Left ventricle myocardium inferior (tissue), 1 donor: ENCODE measurements at regions not wholly inside any gene's neighbourhood (a gene's known extent, or its start where the extent isn't known, plus 50 kb on each side); places are given as distances from the start of the nearest gene placed in this dataset.

ENCODE experiments used
- DNase-seq: peaks from one replicate; pipeline ENCODE4 v3.0.0-alpha.2; 2020
- H3K27ac ChIP-seq: fragments of 200-600 bp; replicated peaks from 2 replicates; pipeline ENCODE4 v1.8.0; 2021
- H3K27me3 ChIP-seq: fragments of 200-600 bp; 2 replicates; pipeline ENCODE4 v1.8.0; 2021; ENCODE audit warnings: low read depth
- H3K36me3 ChIP-seq: fragments of 200-600 bp; 2 replicates; pipeline ENCODE4 v1.8.0; 2021
- H3K4me1 ChIP-seq: fragments of 200-600 bp; 2 replicates; pipeline ENCODE4 v1.8.0; 2021
- H3K4me3 ChIP-seq: fragments of 200-600 bp; 2 replicates; pipeline ENCODE4 v1.8.0; 2021; ENCODE audit warnings: mild to moderate bottlenecking, moderate library complexity
- H3K9me3 ChIP-seq: fragments of 200-600 bp; replicated peaks from 2 replicates; pipeline ENCODE4 v1.8.0; 2021
- intact Hi-C: fragments of 100-400 bp; cut with micrococcal nuclease; formaldehyde crosslinking; loops from one replicate; pipeline ENCODE4 v1.11.0; 2022
- TF ChIP-seq, protein P1 (sequence below): fragments of 200-600 bp; IDR thresholded peaks from 2 replicates; pipeline ENCODE4 v1.8.0; 2021; ENCODE audit warnings: antibody characterized with exemption, mild to moderate bottlenecking, borderline replicate concordance
- donor health status: DM: no; HTN: yes; CAD: no; lungs with severe emphysema.

DNA sequence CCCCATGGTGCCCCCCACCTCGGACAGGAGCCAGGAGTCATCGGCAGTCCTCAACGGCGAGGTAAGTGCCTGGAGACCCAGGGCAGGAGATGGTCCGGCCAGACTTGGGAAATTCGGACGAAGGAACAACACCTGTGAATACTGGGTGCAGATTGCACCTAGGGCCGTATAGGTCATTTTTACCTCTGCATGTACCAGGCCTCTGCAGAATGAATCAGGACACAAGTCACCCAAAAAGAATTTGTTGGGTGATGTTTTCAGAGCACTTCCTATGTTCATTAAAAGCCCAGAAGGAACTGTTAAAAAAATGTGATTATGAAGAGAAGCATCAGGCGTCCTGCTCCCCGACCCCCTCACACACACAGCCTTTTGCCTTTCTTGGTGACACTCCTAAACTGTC is 93.9 kb downstream of the C11orf91 start:
- DNase-seq: no peak
- H3K9me3 ChIP-seq: no peaks in the 10 kb centered on the region
- H3K4me1 ChIP-seq: no peaks in the 10 kb centered on the region
- no peak overlapping the region for H3K4me3 ChIP-seq
- H3K27me3 ChIP-seq: peaks cover 5% of the 10 kb centered on the region
- intact Hi-C loops: no loop called here
- H3K36me3 ChIP-seq: no peaks in the 10 kb centered on the region
- TF ChIP-seq, protein P1, sequence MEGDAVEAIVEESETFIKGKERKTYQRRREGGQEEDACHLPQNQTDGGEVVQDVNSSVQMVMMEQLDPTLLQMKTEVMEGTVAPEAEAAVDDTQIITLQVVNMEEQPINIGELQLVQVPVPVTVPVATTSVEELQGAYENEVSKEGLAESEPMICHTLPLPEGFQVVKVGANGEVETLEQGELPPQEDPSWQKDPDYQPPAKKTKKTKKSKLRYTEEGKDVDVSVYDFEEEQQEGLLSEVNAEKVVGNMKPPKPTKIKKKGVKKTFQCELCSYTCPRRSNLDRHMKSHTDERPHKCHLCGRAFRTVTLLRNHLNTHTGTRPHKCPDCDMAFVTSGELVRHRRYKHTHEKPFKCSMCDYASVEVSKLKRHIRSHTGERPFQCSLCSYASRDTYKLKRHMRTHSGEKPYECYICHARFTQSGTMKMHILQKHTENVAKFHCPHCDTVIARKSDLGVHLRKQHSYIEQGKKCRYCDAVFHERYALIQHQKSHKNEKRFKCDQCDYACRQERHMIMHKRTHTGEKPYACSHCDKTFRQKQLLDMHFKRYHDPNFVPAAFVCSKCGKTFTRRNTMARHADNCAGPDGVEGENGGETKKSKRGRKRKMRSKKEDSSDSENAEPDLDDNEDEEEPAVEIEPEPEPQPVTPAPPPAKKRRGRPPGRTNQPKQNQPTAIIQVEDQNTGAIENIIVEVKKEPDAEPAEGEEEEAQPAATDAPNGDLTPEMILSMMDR: no peak
- no peak overlapping the region for H3K27ac ChIP-seq

DNA sequence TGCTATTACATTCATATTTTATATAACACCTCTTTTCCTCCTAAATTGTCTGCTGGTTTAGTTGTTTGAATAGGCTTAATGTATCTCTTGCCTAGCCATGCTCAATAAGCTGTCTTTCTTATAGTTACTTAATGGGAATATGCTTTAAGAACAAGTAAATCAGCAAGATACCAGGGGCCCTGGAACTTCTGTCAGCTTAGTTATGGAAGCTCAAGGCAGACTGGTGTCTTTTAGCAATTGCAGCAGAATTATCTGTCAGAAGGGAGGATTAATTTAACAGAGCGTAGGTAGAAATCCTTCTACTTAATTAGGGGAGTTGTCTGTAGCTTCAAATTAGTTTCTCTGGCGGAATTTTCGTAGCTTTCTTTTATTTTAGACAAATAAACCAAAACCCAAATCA is 94.9 kb downstream of the C11orf91 start:
- no peak for DNase-seq
- Histone ChIP-seq H3K36me3 (no peaks in the 10 kb centered on the region), H3K27ac (no peak overlapping the region), H3K27me3 (peaks cover 8% of the 10 kb centered on the region), H3K4me3 (no peak overlapping the region), H3K9me3 (no peaks in the 10 kb centered on the region), H3K4me1 (no peaks in the 10 kb centered on the region)
- intact Hi-C loops: no loop called here
- TF ChIP-seq, protein P1: no peak

DNA sequence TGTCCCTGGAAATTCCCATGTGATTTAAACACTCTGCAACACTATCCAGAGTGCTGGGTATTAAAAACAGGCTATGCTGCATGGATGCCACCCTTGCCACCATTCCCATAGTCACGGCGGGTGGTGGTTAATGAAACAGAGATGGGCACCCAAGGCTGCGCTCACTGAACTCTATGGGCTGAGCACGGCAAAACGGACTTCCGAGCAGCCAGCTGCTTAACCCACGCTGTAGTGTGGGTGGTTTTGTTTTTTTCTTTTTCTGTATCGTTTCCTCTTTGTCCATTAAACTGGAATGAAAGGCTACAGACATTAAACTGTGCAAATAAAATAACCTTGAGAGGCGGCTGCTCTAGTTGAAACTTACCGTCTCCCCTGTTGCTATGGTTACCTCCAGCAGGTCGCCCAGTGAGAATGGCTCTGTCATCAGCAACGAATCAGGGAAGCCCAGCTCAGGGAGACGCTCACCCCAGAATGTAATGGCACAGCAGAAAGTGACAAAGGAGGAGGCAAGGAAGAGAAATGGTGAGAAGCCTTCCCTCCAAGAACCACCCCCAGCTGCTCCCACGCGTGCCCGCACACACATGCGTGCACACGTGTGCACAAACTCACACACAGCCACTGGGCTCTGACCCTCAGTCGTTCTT is 102.1 kb downstream of the C11orf91 start:
- H3K27ac ChIP-seq: no peak overlapping the region
- H3K4me3 ChIP-seq: no peak overlapping the region
- peaks cover 54% of the 10 kb centered on the region for H3K27me3 ChIP-seq
- H3K4me1 ChIP-seq: no peaks in the 10 kb centered on the region
- no peak for DNase-seq
- intact Hi-C loops: no loop called here
- TF ChIP-seq, protein P1: no peak
- H3K9me3 ChIP-seq: peaks cover 18% of the 10 kb centered on the region
- no peaks in the 10 kb centered on the region for H3K36me3 ChIP-seq

DNA sequence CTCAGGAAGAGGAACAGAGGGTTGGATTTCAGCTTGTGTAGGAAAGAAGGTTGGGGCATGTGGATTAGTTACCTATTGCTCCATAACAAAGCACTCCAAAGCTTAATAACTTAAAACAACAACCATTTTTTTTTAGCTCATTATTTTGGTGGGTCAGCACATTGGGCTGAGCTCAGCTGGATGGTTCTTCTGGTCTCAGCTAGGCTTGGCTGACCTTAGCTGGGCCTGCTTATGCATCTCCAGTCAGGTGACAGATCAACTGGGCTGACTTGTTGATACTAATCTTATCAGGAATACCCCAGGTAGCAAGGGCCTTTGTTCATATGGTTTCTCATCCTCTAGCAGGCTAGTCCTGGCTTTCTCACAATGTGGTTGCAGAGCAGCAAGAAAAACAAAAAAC is 106.4 kb downstream of the C11orf91 start:
- H3K27me3 ChIP-seq: peaks cover 31% of the 10 kb centered on the region
- TF ChIP-seq, protein P1: no peak
- H3K36me3 ChIP-seq: no peaks in the 10 kb centered on the region
- no peak for DNase-seq
- H3K4me1 ChIP-seq: no peaks in the 10 kb centered on the region
- peaks cover 24% of the 10 kb centered on the region for H3K9me3 ChIP-seq
- H3K27ac ChIP-seq: no peak overlapping the region
- H3K4me3 ChIP-seq: no peak overlapping the region
- intact Hi-C loops: no loop called here

DNA sequence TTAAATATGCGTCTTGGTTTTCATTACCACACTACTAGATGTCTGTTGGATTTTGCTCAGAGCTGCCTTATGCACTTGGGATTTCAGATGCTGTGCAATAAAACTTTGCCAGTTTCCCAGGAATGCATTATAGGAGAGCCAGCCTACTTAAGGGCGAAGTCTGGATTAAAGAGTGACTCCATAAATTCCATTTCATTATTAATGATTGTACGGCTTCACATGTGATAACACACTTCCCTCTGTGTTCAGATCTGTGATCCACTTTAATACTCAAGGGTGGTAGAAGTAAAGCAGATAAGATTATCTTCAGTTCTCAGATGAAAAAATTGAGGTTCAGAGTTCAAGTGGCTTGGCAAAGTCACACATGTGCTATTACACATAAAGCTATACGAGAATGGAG is 110.2 kb downstream of the C11orf91 start:
- H3K36me3 ChIP-seq: no peaks in the 10 kb centered on the region
- peaks cover 24% of the 10 kb centered on the region for H3K9me3 ChIP-seq
- peaks cover 13% of the 10 kb centered on the region for H3K27me3 ChIP-seq
- no peak for DNase-seq
- no peak overlapping the region for H3K4me3 ChIP-seq
- H3K27ac ChIP-seq: no peak overlapping the region
- intact Hi-C loops: no loop called here
- TF ChIP-seq, protein P1: no peak
- H3K4me1 ChIP-seq: no peaks in the 10 kb centered on the region
